H1 (cell line): ENCODE measurements at regions not wholly inside any gene's neighbourhood (a gene's known extent, or its start where the extent isn't known, plus 50 kb on each side); places are given as distances from the start of the nearest gene placed in this dataset.

Experiments used
- CTCF ChIA-PET: fragments of 300-600 bp; sonication (Branson Sonifier 250); formaldehyde crosslinking; loops from one replicate; lab custom pipeline; 2021; ENCODE audit not compliant: partially characterized antibody; lab: Charles Lee
- POLR2A ChIA-PET: fragments of 300-600 bp; sonication (Branson Sonifier 250); formaldehyde crosslinking; loops from one replicate; lab custom pipeline; 2021; ENCODE audit warnings: inconsistent platforms; ENCODE audit not compliant: partially characterized antibody; lab: Charles Lee
- DNase-seq, 2 experiments: peaks; one replicate each; pipeline versions ENCODE4 v3.0.0 to v3.0.0-alpha.2; 2010 to 2022; ENCODE audit warnings: low spot score in 2 of 2, low read depth in 1 of 2, mixed read lengths in 1 of 2
- FAIRE-seq: peaks from 2 replicates; lab custom pipeline; 2011; peaks lifted over from hg19 to GRCh38; lab: Jason Lieb, UNC
- H2AFZ ChIP-seq: 2 replicates; pipeline ENCODE4 v1.8.1; 2012; ENCODE audit warnings: low read length, inconsistent platforms
- H2AK5ac ChIP-seq: 2 replicates; pipeline ENCODE4 v1.6.1; 2013; ENCODE audit warnings: low read depth, low read length
- H2BK120ac ChIP-seq: replicated peaks from 2 replicates; pipeline ENCODE3; 2013; ENCODE audit warnings: low read depth, low read length, inconsistent platforms
- H2BK12ac ChIP-seq: 2 replicates; pipeline ENCODE4 v1.6.1; 2013; ENCODE audit warnings: low read depth, low read length
- H2BK15ac ChIP-seq: 2 replicates; pipeline ENCODE4 v1.6.1; 2013; ENCODE audit warnings: low read length
- H2BK20ac ChIP-seq: 2 replicates; pipeline ENCODE4 v1.6.1; 2013; ENCODE audit warnings: low read length
- H2BK5ac ChIP-seq: 2 replicates; pipeline ENCODE4 v1.6.1; 2013; ENCODE audit warnings: low read depth, low read length
- H3K14ac ChIP-seq: 2 replicates; pipeline ENCODE4 v1.6.1; 2013; ENCODE audit warnings: inconsistent platforms; ENCODE audit not compliant: insufficient read length
- H3K18ac ChIP-seq: 2 replicates; pipeline ENCODE4 v1.6.1; 2013; ENCODE audit warnings: low read length; ENCODE audit errors: extremely low read depth
- H3K23ac ChIP-seq: 2 replicates; pipeline ENCODE4 v1.6.1; 2013; ENCODE audit warnings: inconsistent platforms; ENCODE audit not compliant: insufficient read length
- H3K23me2 ChIP-seq: 2 replicates; pipeline ENCODE4 v1.6.1; 2013; ENCODE audit warnings: low read depth, low read length
- H3K27ac ChIP-seq: 2 replicates; pipeline ENCODE4 v1.6.1; 2011; ENCODE audit warnings: low read depth, low read length, inconsistent platforms
- H3K27me3 ChIP-seq, 4 experiments: replicated peaks in 1 of 4; 1 replicate in 1 of 4; 2 replicates in 3 of 4; pipeline versions ENCODE4 v1.6.1 to v1.8.1; 2011 to 2013; ENCODE audit warnings: low read length in 3 of 4, mild to moderate bottlenecking in 3 of 4, inconsistent platforms in 2 of 4, mixed read lengths in 2 of 4, moderate library complexity in 1 of 4; ENCODE audit not compliant: control insufficient read depth in 3 of 4, insufficient read depth in 3 of 4; ENCODE audit errors: extremely low read depth in 1 of 4
- H3K36me3 ChIP-seq, 4 experiments: 2 replicates each; pipeline versions ENCODE4 v1.6.1 to v1.8.1; 2011 to 2013; ENCODE audit warnings: mild to moderate bottlenecking in 4 of 4, low read length in 3 of 4, moderate library complexity in 2 of 4, control low read depth in 1 of 4, inconsistent platforms in 1 of 4; ENCODE audit not compliant: insufficient read depth in 4 of 4, control insufficient read depth in 2 of 4
- H3K4ac ChIP-seq: replicated peaks from 2 replicates; pipeline ENCODE3; 2013; ENCODE audit warnings: low read length, low read depth, mixed read lengths, inconsistent platforms; ENCODE audit not compliant: insufficient read length
- H3K4me1 ChIP-seq, 4 experiments: replicated peaks in 1 of 4; 1 replicate in 1 of 4; 2 replicates in 3 of 4; pipeline versions ENCODE4 v1.6.1 to v1.8.1; 2011 to 2013; ENCODE audit warnings: low read length in 3 of 4, inconsistent platforms in 2 of 4, mixed read lengths in 1 of 4; ENCODE audit not compliant: insufficient read depth in 4 of 4, control insufficient read depth in 3 of 4
- H3K4me2 ChIP-seq, 2 experiments: 2 replicates each; pipeline versions ENCODE4 v1.6.1 to v1.8.1; 2011 to 2013; ENCODE audit warnings: low read depth in 2 of 2, low read length in 2 of 2, control low read depth in 1 of 2, inconsistent platforms in 1 of 2, mild to moderate bottlenecking in 1 of 2; ENCODE audit not compliant: insufficient read depth in 1 of 2
- H3K4me3 ChIP-seq, 4 experiments: fragments of 200-600, 300-600 bp in 1 of 4; sonication (generic), shearing (Covaris generic), sonication (Bioruptor Twin) in 1 of 4; 2 replicates each; pipeline versions ENCODE4 v1.5.1 to v1.8.1; 2011 to 2016; ENCODE audit warnings: low read length in 4 of 4, low read depth in 3 of 4, control low read depth in 2 of 4, inconsistent platforms in 2 of 4, mild to moderate bottlenecking in 2 of 4, mixed read lengths in 1 of 4, moderate library complexity in 1 of 4; ENCODE audit not compliant: insufficient read depth in 2 of 4; ENCODE audit errors: extremely low read depth in 1 of 4
- H3K56ac ChIP-seq: replicated peaks from 2 replicates; pipeline ENCODE3; 2013; ENCODE audit warnings: low read depth, mild to moderate bottlenecking, mixed read lengths, low read length, inconsistent platforms; ENCODE audit not compliant: insufficient read length
- H3K79me1 ChIP-seq: 2 replicates; pipeline ENCODE4 v1.6.1; 2013; ENCODE audit warnings: low read depth, low read length, control low read depth
- H3K79me2 ChIP-seq, 2 experiments: 2 replicates each; pipeline versions ENCODE4 v1.6.1 to v1.8.1; 2012 to 2013; ENCODE audit warnings: low read length in 2 of 2, mild to moderate bottlenecking in 2 of 2, inconsistent platforms in 1 of 2; ENCODE audit not compliant: insufficient read depth in 2 of 2, control insufficient read depth in 1 of 2
- H3K9ac ChIP-seq, 4 experiments: replicated peaks in 1 of 4; 1 replicate in 1 of 4; 2 replicates in 3 of 4; pipeline versions ENCODE4 v1.6.1 to v1.8.1; 2011 to 2013; ENCODE audit warnings: low read depth in 3 of 4, low read length in 3 of 4, control low read depth in 2 of 4, mild to moderate bottlenecking in 2 of 4, moderate library complexity in 2 of 4, inconsistent platforms in 1 of 4; ENCODE audit errors: extremely low read depth in 1 of 4
- H3K9me3 ChIP-seq, 2 experiments: 2 replicates each; pipeline versions ENCODE4 v1.6.1 to v1.8.1; 2012 to 2013; ENCODE audit warnings: mild to moderate bottlenecking in 2 of 2, moderate library complexity in 2 of 2, control low read depth in 1 of 2, inconsistent platforms in 1 of 2, low read depth in 1 of 2, low read length in 1 of 2, mixed read lengths in 1 of 2; ENCODE audit not compliant: insufficient read depth in 2 of 2
- H4K20me1 ChIP-seq, 2 experiments: replicated peaks in 1 of 2; 2 replicates each; pipeline versions ENCODE3 to v1.8.1; 2011 to 2013; ENCODE audit warnings: inconsistent platforms in 2 of 2, low read length in 2 of 2, mild to moderate bottlenecking in 1 of 2; ENCODE audit not compliant: insufficient read depth in 2 of 2, control insufficient read depth in 1 of 2
- H4K5ac ChIP-seq: 2 replicates; pipeline ENCODE4 v1.6.1; 2013; ENCODE audit warnings: low read length, low read depth, mixed read lengths, inconsistent platforms; ENCODE audit not compliant: insufficient read length
- H4K8ac ChIP-seq: 2 replicates; pipeline ENCODE4 v1.8.0; 2013; ENCODE audit warnings: mild to moderate bottlenecking, moderate library complexity, low read length, inconsistent platforms; ENCODE audit not compliant: insufficient read depth; ENCODE audit errors: extremely low read depth
- H4K91ac ChIP-seq: replicated peaks from 2 replicates; pipeline ENCODE3; 2013; ENCODE audit warnings: low read length, mixed read lengths, inconsistent platforms; ENCODE audit not compliant: insufficient read length
- CBX8 ChIP-seq: fragments of 300-800, 300-1000 bp; sonication (generic); IDR thresholded peaks from 2 replicates; pipeline ENCODE4 v1.7.1; 2016; ENCODE audit warnings: low read depth, low read length, borderline replicate concordance
- E2F6 ChIP-seq: IDR thresholded peaks from 2 replicates; pipeline ENCODE4 v1.6.1; 2012; ENCODE audit warnings: inconsistent platforms
- MAX ChIP-seq: IDR thresholded peaks from 2 replicates; pipeline ENCODE4 v1.6.1; 2012; ENCODE audit warnings: inconsistent platforms
- SIX5 ChIP-seq: IDR thresholded peaks from 2 replicates; pipeline ENCODE4 v1.6.1; 2011; ENCODE audit warnings: mild to moderate bottlenecking, low read depth, low read length
- WGBS, 2 experiments: shearing (Covaris generic) in 1 of 2; methylation state at CpG; one replicate each; pipeline versions ENCODE4 v1.1.6 to v1.1.7; 2013 to 2015; ENCODE audit warnings: low lambda C conversion rate in 2 of 2, mixed read lengths in 2 of 2, inconsistent platforms in 1 of 2, low coverage in 1 of 2, missing lambda C conversion rate in 1 of 2; ENCODE audit not compliant: insufficient replicate concordance in 2 of 2, insufficient coverage in 1 of 2, insufficient read length in 1 of 2; ENCODE audit errors: extremely low coverage in 1 of 2, missing lambda C conversion rate in 1 of 2; 5-methylcytosine and 5-hydroxymethylcytosine counted together
- TF ChIP-seq, protein P1 (sequence below): IDR thresholded peaks from 2 replicates; pipeline ENCODE4 v1.6.1; 2012; ENCODE audit warnings: low read length, inconsistent platforms

DNA sequence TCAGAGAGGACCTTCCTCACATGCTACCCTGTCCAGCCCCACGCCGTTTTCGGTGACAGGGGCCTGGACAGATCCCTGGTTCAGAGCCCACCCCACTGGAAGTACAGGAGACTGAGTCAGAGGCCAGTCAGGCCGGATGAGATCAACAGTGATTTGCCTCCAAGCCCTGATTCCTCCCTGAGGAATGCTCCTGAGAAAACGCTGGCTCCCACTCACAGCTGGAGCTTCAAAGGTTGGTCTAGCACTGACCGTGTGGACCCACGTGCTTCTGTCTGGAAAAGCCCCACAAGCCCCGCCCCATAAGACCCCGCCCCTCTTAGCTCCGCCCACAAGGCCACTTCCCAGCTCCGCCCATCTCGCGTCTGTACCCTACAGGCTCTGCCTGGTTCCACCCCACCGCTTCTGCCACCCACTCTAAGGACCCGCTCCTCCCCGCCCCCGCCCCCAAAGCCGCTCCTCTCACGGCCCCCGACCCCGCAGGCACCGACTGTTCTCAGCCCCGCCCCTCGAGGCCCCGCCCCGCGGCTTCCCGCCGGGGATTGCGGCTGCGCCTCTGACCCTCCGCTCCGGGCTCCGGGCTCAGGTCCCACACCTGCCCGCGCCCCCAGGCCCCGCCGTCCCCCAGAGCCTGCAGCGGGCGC, 64.9 kb upstream of the BHLHE23 start:
- H3K4ac ChIP-seq: no peak overlapping the region
- no peaks in the 10 kb centered on the region; a peak in 1 of 4 replicates for H3K9me3 ChIP-seq
- ChIA-PET CTCF (interaction anchor here (0.6 to 1.6 kb wide), 5 partner anchors 11 to 142 kb away, joined by 3 to 7 read pairs (median 4); no protein-coding TSS in a partner anchor), POLR2A (interaction anchor here (1.1 kb wide), 2 partner anchors 10 to 18 kb away, joined by 4 read pairs; no protein-coding TSS in a partner anchor)
- 61% methylated on average over 4 of the region's 40 CpGs; no CpG with 5 or more reads in 1 of the 2 experiments for WGBS, 2 experiments
- H3K14ac ChIP-seq: no peak overlapping the region
- H3K36me3 ChIP-seq: no peaks in the 10 kb centered on the region
- H2BK20ac ChIP-seq: no peak overlapping the region
- peaks cover 0 to 6% (median 1%) of the 10 kb centered on the region in 4 experiments; a peak in 5 of 7 replicates for H3K4me1 ChIP-seq
- H4K5ac ChIP-seq: no peak overlapping the region
- H2AFZ ChIP-seq: no peak overlapping the region
- TF ChIP-seq, protein P1, sequence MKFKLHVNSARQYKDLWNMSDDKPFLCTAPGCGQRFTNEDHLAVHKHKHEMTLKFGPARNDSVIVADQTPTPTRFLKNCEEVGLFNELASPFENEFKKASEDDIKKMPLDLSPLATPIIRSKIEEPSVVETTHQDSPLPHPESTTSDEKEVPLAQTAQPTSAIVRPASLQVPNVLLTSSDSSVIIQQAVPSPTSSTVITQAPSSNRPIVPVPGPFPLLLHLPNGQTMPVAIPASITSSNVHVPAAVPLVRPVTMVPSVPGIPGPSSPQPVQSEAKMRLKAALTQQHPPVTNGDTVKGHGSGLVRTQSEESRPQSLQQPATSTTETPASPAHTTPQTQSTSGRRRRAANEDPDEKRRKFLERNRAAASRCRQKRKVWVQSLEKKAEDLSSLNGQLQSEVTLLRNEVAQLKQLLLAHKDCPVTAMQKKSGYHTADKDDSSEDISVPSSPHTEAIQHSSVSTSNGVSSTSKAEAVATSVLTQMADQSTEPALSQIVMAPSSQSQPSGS: no peak
- TF ChIP-seq SIX5 (no peak), CBX8 (no peak), E2F6 (peak; percentile 78), MAX (peak; percentile 89)
- H3K79me2 ChIP-seq: no peaks in the 10 kb centered on the region
- peaks cover 3% of the 10 kb centered on the region; the same call in 1 of the 2 replicates for H3K23me2 ChIP-seq
- no peak overlapping the region for H2BK5ac ChIP-seq
- peak; percentile 29 to 85 for DNase-seq
- H2BK120ac ChIP-seq: no peak overlapping the region
- no peak overlapping the region for H3K27ac ChIP-seq
- H3K4me3 ChIP-seq: peak overlapping the region in 2 of 4 experiments; percentile 11 to 60; a peak in 3 of 8 replicates
- H3K4me2 ChIP-seq: peak overlapping the region; percentile 59 to 80; a peak in 3 of 4 replicates
- H3K79me1 ChIP-seq: no peaks in the 10 kb centered on the region
- FAIRE-seq: no peak
- no peak overlapping the region for H3K23ac ChIP-seq
- no peak overlapping the region for H3K56ac ChIP-seq
- H3K9ac ChIP-seq: no peak overlapping the region
- no peak overlapping the region for H4K91ac ChIP-seq
- peaks cover 9 to 26% (median 19%) of the 10 kb centered on the region in 4 experiments for H3K27me3 ChIP-seq
- no peak overlapping the region for H2BK15ac ChIP-seq
- no peaks in the 10 kb centered on the region for H4K20me1 ChIP-seq
- no peak overlapping the region for H2BK12ac ChIP-seq
- no peak overlapping the region for H3K18ac ChIP-seq
- no peak overlapping the region for H4K8ac ChIP-seq
- no peak overlapping the region for H2AK5ac ChIP-seq
